ENCODE measurements at regions not wholly inside any gene's neighbourhood (a gene's known extent, or its start where the extent isn't known, plus 50 kb on each side); places are given as distances from the start of the nearest gene placed in this dataset.

- no peak for TF ChIP-seq CTCF (IDR thresholded peaks at IDR 0.05)
- TF ChIP-seq, protein P1, sequence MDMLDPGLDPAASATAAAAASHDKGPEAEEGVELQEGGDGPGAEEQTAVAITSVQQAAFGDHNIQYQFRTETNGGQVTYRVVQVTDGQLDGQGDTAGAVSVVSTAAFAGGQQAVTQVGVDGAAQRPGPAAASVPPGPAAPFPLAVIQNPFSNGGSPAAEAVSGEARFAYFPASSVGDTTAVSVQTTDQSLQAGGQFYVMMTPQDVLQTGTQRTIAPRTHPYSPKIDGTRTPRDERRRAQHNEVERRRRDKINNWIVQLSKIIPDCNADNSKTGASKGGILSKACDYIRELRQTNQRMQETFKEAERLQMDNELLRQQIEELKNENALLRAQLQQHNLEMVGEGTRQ (IDR thresholded peaks at IDR 0.05; ENCODE audit: borderline replicate concordance, low read depth, low read length), result no peak
- no peak for TF ChIP-seq SIN3A (IDR thresholded peaks at IDR 0.05; ENCODE audit: borderline replicate concordance, low read depth, low read length)
- TF ChIP-seq, protein P2, sequence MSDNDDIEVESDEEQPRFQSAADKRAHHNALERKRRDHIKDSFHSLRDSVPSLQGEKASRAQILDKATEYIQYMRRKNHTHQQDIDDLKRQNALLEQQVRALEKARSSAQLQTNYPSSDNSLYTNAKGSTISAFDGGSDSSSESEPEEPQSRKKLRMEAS (IDR thresholded peaks at IDR 0.05; ENCODE audit: low read depth), result no peak
- TF ChIP-seq GABPA (IDR thresholded peaks at IDR 0.05; ENCODE audit: low read depth), result no peak
- TF ChIP-seq EP300 (IDR thresholded peaks at IDR 0.05; ENCODE audit: borderline replicate concordance in 1 of 2, low read depth in 1 of 2, low read length in 1 of 2), result no peak
- no peak for TF ChIP-seq ELF1 (IDR thresholded peaks at IDR 0.05)
- TF ChIP-seq POLR2AphosphoS5 (IDR thresholded peaks at IDR 0.05; ENCODE audit: low read depth, low read length), result no peak
- no peak for TF ChIP-seq RXRA (IDR thresholded peaks at IDR 0.05; ENCODE audit: borderline replicate concordance, low read depth)
- TF ChIP-seq, protein P3, sequence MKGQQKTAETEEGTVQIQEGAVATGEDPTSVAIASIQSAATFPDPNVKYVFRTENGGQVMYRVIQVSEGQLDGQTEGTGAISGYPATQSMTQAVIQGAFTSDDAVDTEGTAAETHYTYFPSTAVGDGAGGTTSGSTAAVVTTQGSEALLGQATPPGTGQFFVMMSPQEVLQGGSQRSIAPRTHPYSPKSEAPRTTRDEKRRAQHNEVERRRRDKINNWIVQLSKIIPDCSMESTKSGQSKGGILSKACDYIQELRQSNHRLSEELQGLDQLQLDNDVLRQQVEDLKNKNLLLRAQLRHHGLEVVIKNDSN (IDR thresholded peaks at IDR 0.05; ENCODE audit: borderline replicate concordance, low read depth), result no peak
- no peak for TF ChIP-seq SMC3 (IDR thresholded peaks at IDR 0.05; ENCODE audit: low read depth, low read length)
- no peak for TF ChIP-seq TAF1 (IDR thresholded peaks at IDR 0.05; ENCODE audit: borderline replicate concordance, low read depth, low read length)
- no peak for TF ChIP-seq REST (IDR thresholded peaks at IDR 0.05; ENCODE audit: low read depth, low read length)
Measured at GRCh38 chr5:87581661-87582060, 168.9 kb upstream of the CCNH start.

All from SK-N-SH (cell line).